ENCODE measurements at regions not wholly inside any gene's neighbourhood (a gene's known extent, or its start where the extent isn't known, plus 50 kb on each side); places are given as distances from the start of the nearest gene placed in this dataset.

DNA sequence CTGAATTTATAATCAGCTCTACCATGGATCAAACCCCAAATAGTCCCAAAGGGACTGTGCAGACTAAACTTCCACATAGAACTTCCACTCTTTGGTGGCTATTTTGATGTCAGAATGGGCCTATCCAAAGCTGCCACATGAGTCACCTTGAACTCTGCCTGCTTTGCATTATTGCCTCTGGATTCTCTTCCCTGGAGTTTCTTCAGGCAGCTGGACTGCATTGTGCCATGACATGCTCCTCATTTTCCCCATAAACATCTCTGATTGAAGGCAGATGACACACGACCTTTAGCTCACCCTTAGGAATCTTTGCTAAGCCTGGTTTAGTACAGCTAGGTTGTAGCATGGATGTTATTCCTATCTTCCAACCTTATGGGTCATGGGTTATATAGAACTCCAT is 251.7 kb downstream of the FZD1 start:
- intact Hi-C loops (cut with DNase I; ENCODE audit: low total_unique reads) = no loop called here
- WGBS, 2 donors = 83 to 100% methylated on average over 1 of the region's 1 CpG

DNA sequence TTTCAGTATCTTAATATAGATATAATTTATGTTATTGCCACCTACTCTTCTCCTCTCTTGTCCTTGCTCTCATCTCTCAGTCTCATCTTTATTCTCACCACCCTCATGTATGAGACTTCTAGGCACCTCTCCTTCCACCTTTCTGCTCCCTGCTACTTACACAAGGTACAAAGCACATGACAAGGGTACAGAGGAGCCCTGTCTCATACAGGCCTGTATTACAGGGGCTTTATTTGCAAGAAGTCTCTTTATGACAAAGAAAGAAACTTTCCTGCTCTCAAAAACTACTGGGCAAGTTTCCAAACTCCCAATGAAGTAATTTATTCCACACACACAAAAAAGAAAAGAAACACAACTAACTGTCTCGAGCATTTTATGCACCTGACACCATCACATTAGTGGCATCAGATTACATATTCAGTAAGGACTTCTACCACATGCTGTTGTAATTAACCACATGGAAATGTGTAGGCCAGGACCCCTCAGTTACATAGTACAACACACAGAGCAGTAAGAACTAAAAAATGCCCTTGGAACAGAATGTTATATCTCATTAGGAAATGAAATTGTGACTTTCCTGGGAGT is 253.1 kb downstream of the FZD1 start:
- Histone ChIP-seq H3K9me3 (no peaks in the 10 kb centered on the region), H3K27ac (no peak overlapping the region), H3K27me3 (no peaks in the 10 kb centered on the region), H3K36me3 (ENCODE audit: low read depth, missing control alignments) (no peaks in the 10 kb centered on the region), H3K4me1 (no peaks in the 10 kb centered on the region), H3K4me3 (no peak overlapping the region)
- TF ChIP-seq, protein P1, sequence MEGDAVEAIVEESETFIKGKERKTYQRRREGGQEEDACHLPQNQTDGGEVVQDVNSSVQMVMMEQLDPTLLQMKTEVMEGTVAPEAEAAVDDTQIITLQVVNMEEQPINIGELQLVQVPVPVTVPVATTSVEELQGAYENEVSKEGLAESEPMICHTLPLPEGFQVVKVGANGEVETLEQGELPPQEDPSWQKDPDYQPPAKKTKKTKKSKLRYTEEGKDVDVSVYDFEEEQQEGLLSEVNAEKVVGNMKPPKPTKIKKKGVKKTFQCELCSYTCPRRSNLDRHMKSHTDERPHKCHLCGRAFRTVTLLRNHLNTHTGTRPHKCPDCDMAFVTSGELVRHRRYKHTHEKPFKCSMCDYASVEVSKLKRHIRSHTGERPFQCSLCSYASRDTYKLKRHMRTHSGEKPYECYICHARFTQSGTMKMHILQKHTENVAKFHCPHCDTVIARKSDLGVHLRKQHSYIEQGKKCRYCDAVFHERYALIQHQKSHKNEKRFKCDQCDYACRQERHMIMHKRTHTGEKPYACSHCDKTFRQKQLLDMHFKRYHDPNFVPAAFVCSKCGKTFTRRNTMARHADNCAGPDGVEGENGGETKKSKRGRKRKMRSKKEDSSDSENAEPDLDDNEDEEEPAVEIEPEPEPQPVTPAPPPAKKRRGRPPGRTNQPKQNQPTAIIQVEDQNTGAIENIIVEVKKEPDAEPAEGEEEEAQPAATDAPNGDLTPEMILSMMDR (IDR thresholded peaks at IDR 0.05) = no peak
- no peak for TF ChIP-seq POLR2A (IDR thresholded peaks at IDR 0.05)
- 59 to 63% methylated on average over 1 of the region's 1 CpG for WGBS, 2 donors
- intact Hi-C loops (cut with DNase I; ENCODE audit: low total_unique reads) = no loop called here
- DNase-seq = no peak

More for the DNA sequence above, 251.7 kb downstream of the FZD1 start:
- Histone ChIP-seq H3K27me3 (no peaks in the 10 kb centered on the region), H3K9me3 (no peaks in the 10 kb centered on the region), H3K36me3 (ENCODE audit: low read depth, missing control alignments) (no peaks in the 10 kb centered on the region), H3K4me3 (no peak overlapping the region), H3K4me1 (no peaks in the 10 kb centered on the region), H3K27ac (no peak overlapping the region)
- DNase-seq = no peak
- TF ChIP-seq, protein P1 (IDR thresholded peaks at IDR 0.05) = no peak
- TF ChIP-seq POLR2A (IDR thresholded peaks at IDR 0.05) = no peak

DNA sequence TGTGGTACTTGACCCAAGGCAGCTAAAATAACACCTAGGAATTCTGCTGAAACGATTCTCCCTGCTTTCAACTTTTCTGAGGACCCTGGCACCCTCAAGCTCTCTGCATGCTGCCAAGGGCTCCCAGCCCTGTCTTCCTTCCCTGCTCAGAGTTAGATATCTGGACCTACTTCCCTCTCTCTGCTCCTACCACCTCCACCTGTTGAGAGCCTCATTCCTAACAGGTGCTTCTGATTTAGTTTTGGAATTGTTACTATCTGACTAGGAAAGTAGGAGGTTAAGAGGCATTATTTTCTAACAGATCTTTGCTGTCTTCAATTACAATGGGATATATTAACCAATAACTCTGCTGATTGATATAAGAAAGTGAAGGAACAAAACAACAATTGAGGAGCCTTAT is 253.8 kb downstream of the FZD1 start:
- H3K9me3 ChIP-seq = no peaks in the 10 kb centered on the region
- 87 to 88% methylated on average over 1 of the region's 1 CpG for WGBS, 2 donors
- TF ChIP-seq, protein P1 (IDR thresholded peaks at IDR 0.05) = no peak
- no peak for TF ChIP-seq POLR2A (IDR thresholded peaks at IDR 0.05)
- H3K36me3 ChIP-seq (ENCODE audit: low read depth, missing control alignments) = no peaks in the 10 kb centered on the region
- H3K4me1 ChIP-seq = no peaks in the 10 kb centered on the region
- intact Hi-C loops (cut with DNase I; ENCODE audit: low total_unique reads) = no loop called here
- no peak overlapping the region for H3K4me3 ChIP-seq
- DNase-seq = no peak
- no peak overlapping the region for H3K27ac ChIP-seq
- no peaks in the 10 kb centered on the region for H3K27me3 ChIP-seq

DNA sequence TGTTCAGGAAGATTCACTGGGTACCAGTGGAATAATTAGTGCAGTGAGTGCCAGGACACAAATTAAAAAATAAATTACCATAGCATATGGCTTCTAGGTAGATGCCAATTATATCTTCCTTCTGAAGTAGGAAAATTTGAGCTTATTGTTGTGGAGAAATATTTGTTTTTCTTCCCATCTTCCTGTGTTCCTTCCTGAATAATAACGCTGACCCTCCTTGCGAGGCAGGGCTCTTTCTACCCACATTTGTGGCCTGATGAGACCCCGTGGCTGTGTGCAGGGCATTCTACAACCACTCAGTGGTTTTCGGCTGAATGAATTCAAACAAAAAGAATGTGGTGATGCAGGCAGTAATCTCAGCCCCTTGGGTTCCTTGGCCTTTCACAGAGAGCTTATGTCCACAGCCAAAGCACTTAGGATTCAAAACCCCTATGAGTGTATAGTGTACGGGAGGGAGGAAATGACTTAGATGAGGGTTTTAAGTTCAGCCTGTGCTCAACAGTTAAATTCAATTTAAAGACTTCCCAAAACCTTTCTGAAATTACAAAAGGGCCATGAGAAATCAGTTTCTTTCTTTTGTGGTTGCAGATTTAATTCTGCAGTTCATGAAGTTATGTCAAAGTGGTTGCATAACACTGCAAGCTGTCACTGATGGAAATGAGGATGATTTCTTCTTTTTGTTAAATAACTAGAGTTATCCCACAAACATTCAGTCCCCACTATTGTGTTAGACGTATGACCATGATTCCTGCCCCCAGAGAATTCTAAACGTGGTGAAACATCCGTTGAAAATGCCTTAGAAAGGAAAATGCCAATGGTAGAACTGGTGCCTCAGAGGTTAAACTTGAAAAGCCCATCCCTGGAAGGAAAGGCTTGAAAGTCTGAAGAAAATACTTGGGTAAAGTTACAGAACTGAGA is 255.3 kb downstream of the FZD1 start:
- TF ChIP-seq, protein P1 (IDR thresholded peaks at IDR 0.05) = no peak
- TF ChIP-seq POLR2A (IDR thresholded peaks at IDR 0.05) = no peak
- 69 to 77% methylated on average over 8 of the region's 8 CpGs for WGBS, 2 donors
- H3K9me3 ChIP-seq = no peaks in the 10 kb centered on the region
- no peak overlapping the region for H3K27ac ChIP-seq
- H3K4me3 ChIP-seq = no peak overlapping the region
- DNase-seq = no peak
- peaks cover 2% of the 10 kb centered on the region for H3K36me3 ChIP-seq (ENCODE audit: low read depth, missing control alignments)
- H3K27me3 ChIP-seq = no peaks in the 10 kb centered on the region
- intact Hi-C loops (cut with DNase I; ENCODE audit: low total_unique reads) = no loop called here
- H3K4me1 ChIP-seq = no peaks in the 10 kb centered on the region
